HUES48 (cell line): ENCODE measurements at regions not wholly inside any gene's neighbourhood (a gene's known extent, or its start where the extent isn't known, plus 50 kb on each side); places are given as distances from the start of the nearest gene placed in this dataset.

Experiments
- H3K27ac ChIP-seq: one replicate; pipeline ENCODE4 v1.7.0; 2013; ENCODE audit warnings: low read depth, low read length, inconsistent platforms
- H3K27me3 ChIP-seq: 2 replicates; pipeline ENCODE4 v1.6.1; 2013; ENCODE audit warnings: mild to moderate bottlenecking, low read length; ENCODE audit not compliant: control insufficient read depth, insufficient read depth
- H3K36me3 ChIP-seq: 2 replicates; pipeline ENCODE4 v1.6.1; 2013; ENCODE audit warnings: low read length; ENCODE audit not compliant: control insufficient read depth, insufficient read depth
- H3K4me1 ChIP-seq: 2 replicates; pipeline ENCODE4 v1.6.1; 2013; ENCODE audit warnings: mild to moderate bottlenecking, low read length; ENCODE audit not compliant: control insufficient read depth, insufficient read depth
- H3K4me3 ChIP-seq: 2 replicates; pipeline ENCODE4 v1.5.1; 2013; ENCODE audit warnings: mild to moderate bottlenecking, low read depth, low read length
- H3K9ac ChIP-seq: 2 replicates; pipeline ENCODE4 v1.6.1; 2013; ENCODE audit warnings: mild to moderate bottlenecking, low read depth, low read length, moderate library complexity
- H3K9me3 ChIP-seq: 2 replicates; pipeline ENCODE4 v1.6.1; 2013; ENCODE audit warnings: low read length; ENCODE audit not compliant: control insufficient read depth, insufficient read depth

DNA sequence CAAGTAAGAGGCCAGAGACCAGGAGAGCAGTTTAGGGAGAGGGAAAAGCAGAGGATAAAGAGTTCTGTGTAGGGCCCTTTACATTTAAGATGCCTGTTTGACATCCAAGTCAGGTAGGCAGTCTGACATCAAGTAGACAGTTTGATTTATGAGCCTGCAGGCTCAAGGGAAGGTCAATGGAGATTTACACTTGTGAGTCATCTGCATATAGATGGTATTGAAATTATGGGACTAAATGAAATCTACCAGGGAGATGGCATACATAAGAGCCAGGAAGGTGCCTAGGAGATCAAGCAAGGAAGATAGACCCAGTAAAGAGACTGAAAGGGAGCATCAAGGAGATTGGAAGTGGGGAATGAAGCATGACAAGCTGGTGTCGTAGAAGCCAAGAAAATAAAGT is 212.4 kb upstream of the PKDCC start:
- H3K36me3 ChIP-seq: no peaks in the 10 kb centered on the region

DNA sequence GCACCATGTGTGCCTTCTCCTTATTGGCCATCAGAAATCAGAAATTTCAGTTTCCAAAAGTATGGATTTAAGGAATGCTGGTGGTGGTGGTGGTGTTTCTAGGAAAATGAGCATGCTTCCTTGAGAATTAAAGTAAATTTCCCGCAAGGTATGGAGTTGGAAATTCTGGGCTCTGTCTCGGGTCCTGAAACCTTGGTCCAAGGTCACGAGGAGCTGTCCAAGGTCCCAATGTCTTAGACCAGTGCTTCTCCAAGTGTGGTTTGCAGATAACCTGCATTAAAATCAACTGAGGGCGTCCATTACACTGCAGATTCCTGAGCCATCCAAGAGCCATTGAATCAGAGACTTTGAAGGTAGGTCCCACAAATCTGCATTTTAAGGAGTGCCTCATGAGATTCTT is 210.9 kb upstream of the PKDCC start:
- Histone ChIP-seq H3K27ac (no peak overlapping the region), H3K9ac (no peak overlapping the region), H3K9me3 (no peaks in the 10 kb centered on the region), H3K27me3 (peaks cover 9% of the 10 kb centered on the region), H3K4me1 (peaks cover 6% of the 10 kb centered on the region; the same call in 1 of the 2 replicates), H3K36me3 (no peaks in the 10 kb centered on the region), H3K4me3 (no peak overlapping the region)

More for the DNA sequence above, 212.4 kb upstream of the PKDCC start:
- H3K4me3 ChIP-seq: no peak overlapping the region
- H3K27ac ChIP-seq: no peak overlapping the region
- peaks cover 4% of the 10 kb centered on the region; the same call in 1 of the 2 replicates for H3K27me3 ChIP-seq
- no peak overlapping the region for H3K9ac ChIP-seq
- no peaks in the 10 kb centered on the region for H3K9me3 ChIP-seq
- no peaks in the 10 kb centered on the region; the same call in 1 of the 2 replicates for H3K4me1 ChIP-seq

DNA sequence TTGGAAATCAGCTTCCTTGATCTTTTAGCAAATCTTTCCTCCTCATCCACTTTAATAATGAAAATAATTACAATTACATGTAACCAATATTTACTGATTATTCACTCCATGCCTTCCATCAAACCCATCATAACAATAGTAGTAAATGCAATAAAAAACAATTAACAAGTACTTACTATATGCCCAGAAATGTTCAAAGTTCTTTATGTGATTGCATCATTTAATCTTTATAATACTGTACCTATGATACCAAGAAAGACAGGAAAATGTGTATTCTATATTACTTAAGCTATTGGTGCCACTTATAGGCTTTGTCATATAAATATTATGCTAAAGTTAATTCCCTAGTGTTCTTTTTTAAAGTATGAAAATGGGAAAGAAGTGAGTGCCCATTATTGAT is 210.2 kb upstream of the PKDCC start:
- Histone ChIP-seq H3K9ac (no peak overlapping the region), H3K4me3 (no peak overlapping the region), H3K27me3 (peaks cover 15% of the 10 kb centered on the region), H3K27ac (no peak overlapping the region), H3K4me1 (peaks cover 6% of the 10 kb centered on the region; the same call in 1 of the 2 replicates), H3K36me3 (no peaks in the 10 kb centered on the region), H3K9me3 (no peaks in the 10 kb centered on the region)

DNA sequence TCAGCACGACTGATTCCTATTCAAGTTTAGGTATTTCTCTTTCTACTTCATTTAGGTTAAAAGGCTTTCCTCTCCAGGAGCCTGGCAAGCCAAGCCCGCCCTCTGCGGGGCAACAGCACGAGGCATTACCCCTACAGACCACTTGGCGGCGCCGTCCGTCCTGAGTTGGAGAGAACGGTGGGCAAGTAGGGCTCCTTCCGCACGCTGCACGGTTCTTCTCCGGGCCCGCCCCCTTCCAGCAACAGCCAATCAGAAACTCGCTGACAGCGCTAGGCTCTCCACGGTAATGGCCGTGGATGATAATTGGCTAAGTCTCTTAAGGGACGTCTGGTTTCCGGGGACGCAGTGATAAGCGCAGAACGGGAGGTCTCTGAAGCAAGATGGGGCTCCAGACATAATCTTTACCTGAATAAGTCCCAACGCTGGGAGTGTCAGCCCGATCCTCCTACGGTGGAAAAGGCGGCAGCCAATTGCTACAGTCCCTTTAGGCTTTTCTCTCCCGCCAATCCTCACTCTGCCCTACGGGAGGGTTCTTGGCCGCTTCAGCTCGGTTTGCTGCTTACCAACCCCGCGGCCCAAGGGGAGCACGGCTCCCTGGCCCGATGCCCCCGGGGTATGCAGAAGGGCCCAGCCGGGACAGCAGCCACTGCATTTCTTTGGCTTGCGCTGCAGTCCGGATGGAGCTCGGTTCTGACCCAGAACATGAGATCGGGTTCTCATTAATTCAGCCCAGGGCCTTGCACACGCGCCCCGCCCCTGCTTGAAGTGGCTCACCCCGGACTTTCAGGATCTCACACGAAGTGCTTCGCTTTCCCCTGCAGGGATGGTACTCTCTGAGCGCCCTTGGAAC is 206.9 kb upstream of the PKDCC start:
- Histone ChIP-seq H3K27me3 (peaks cover 30% of the 10 kb centered on the region), H3K36me3 (no peaks in the 10 kb centered on the region), H3K4me3 (peak overlapping the region; percentile 90), H3K9me3 (no peaks in the 10 kb centered on the region), H3K27ac (peak overlapping the region; percentile 67), H3K4me1 (peaks cover 6% of the 10 kb centered on the region; the same call in 1 of the 2 replicates), H3K9ac (peak overlapping the region; percentile 58)

GRCh38 chr2:41846962-41847361 is 200.9 kb upstream of the PKDCC start:
- Histone ChIP-seq H3K27ac (no peak overlapping the region), H3K27me3 (peaks cover 21% of the 10 kb centered on the region), H3K4me3 (no peak overlapping the region), H3K9me3 (no peaks in the 10 kb centered on the region), H3K36me3 (no peaks in the 10 kb centered on the region), H3K9ac (no peak overlapping the region), H3K4me1 (no peaks in the 10 kb centered on the region)

DNA sequence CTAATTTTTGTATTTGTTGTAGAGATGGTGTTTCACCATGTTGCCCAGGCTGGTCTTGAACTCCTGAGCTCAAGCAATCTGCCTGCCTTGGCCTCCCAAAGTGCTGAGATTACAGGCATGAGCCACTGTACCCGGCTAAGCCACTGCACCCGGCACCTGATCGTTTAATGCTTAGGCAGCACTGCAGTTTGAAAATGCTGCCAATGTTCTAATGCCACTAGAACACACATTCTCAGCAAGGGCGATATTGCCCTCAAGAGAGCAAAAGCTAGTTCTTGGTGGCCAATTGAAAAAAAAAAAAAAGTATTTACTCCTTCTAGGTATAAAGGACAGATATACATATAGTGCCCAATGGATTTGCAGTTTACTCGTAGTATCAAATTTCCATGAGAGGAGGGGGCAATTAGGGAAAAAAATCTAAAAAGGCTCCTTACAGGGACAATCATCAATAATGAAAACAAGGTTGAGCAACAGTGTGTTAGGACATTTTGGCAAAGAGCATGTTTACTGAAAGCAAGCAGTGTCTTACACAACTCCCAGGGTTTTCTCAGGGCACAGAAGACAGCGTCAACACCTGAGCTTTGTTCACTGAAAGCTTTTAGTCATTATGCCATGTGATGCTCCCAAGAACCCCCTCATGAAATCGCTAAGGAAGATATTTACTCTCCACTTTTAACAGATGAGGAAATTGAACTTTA is 199.9 kb upstream of the PKDCC start:
- Histone ChIP-seq H3K4me1 (no peaks in the 10 kb centered on the region), H3K27me3 (peaks cover 13% of the 10 kb centered on the region), H3K9ac (no peak overlapping the region)

DNA sequence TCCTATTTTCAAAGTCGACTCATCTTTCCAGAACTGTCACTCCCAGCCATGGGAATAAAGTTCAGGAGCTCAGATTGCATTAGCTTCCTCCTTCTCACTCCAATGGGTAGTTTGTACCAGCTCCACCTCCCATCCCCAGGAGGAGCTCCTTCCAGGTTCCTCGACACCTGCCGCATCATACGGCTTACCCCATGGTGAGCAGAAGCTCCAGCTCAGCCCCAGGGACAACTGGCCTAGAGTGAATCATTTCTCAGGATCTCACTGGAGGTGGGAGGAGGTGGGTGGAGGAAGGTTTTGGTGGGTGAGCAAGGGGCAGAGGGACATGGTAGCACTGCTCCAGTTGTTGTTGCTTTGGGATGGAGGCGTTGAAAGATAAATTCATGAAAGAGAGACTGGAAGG is 196.3 kb upstream of the PKDCC start:
- H3K27ac ChIP-seq: no peak overlapping the region
- H3K9ac ChIP-seq: no peak overlapping the region
- H3K9me3 ChIP-seq: no peaks in the 10 kb centered on the region
- no peaks in the 10 kb centered on the region for H3K4me1 ChIP-seq
- no peaks in the 10 kb centered on the region for H3K36me3 ChIP-seq
- no peak overlapping the region for H3K4me3 ChIP-seq
- H3K27me3 ChIP-seq: no peaks in the 10 kb centered on the region

More for the DNA sequence above, 199.9 kb upstream of the PKDCC start:
- H3K27ac ChIP-seq: no peak overlapping the region
- no peaks in the 10 kb centered on the region for H3K9me3 ChIP-seq
- H3K36me3 ChIP-seq: no peaks in the 10 kb centered on the region
- H3K4me3 ChIP-seq: no peak overlapping the region

DNA sequence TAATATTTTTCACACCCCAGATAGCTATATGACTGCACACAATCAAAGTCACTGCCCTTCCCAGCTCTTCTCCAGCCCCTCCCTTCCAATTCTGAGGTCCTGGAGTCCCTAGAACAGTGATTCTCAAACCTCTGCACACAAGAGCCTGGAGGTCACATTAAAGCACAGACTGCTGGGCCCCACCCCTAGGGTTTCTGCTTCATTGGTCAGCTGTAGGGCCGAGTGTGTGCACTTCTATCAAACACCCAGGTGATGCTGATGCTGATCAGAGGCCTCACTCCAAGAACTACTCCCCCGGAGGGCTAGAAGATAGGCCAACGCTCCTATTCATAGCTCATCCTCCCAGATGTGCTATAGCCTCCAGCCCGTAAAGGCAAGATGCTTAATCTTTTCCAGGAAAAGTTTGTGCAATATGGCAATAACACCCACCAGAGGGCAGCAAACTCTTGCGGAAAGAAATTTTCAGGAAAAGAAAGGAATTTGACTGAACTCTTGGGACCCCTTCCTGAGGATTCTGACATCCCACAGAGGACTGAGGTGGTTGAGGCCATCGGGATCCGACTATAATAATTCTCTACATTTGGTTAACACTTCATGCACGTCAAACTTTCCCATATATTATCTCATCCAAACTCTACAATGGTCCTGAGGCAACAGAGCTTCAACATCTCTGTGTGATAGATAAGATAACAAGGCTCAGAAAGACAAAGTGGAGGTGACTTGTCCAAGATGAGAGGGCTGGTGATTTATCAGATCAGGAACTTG is 194.2 kb upstream of the PKDCC start:
- no peaks in the 10 kb centered on the region for H3K4me1 ChIP-seq
- H3K9me3 ChIP-seq: no peaks in the 10 kb centered on the region

DNA sequence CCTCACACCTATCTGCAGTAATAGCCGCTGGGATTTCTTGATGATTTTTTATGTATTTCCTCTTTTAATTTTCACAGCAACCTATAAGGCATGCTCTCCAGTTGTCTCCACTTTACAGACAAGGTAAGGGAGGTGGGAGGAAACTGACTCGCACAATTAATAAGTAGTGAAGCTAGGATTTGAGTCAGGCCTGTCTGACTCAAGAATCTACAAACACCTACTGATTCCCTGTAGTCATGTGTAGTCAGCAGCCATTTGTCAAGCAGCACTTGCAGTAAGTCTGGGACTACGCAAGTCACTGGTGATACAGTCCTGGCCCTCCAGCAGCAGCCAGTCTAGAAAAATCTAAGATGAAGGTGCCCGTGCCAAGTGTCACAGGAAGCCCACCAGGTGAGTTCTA is 193.6 kb upstream of the PKDCC start:
- Histone ChIP-seq H3K4me3 (no peak overlapping the region), H3K27me3 (no peaks in the 10 kb centered on the region), H3K4me1 (0 out of 2 replicates have a peak, but pooled peaks cover 3% of the 10 kb centered on the region), H3K36me3 (no peaks in the 10 kb centered on the region), H3K9me3 (no peaks in the 10 kb centered on the region), H3K27ac (no peak overlapping the region), H3K9ac (no peak overlapping the region)

More for the DNA sequence above, 194.2 kb upstream of the PKDCC start:
- no peak overlapping the region for H3K9ac ChIP-seq
- no peaks in the 10 kb centered on the region for H3K36me3 ChIP-seq
- H3K4me3 ChIP-seq: no peak overlapping the region
- no peak overlapping the region for H3K27ac ChIP-seq
- no peaks in the 10 kb centered on the region for H3K27me3 ChIP-seq

GRCh38 chr2:41856946-41857345 is 190.9 kb upstream of the PKDCC start:
- no peak overlapping the region for H3K27ac ChIP-seq
- peaks cover 4% of the 10 kb centered on the region; the same call in 1 of the 2 replicates for H3K4me1 ChIP-seq
- no peaks in the 10 kb centered on the region for H3K36me3 ChIP-seq
- H3K27me3 ChIP-seq: no peaks in the 10 kb centered on the region
- H3K4me3 ChIP-seq: no peak overlapping the region
- no peaks in the 10 kb centered on the region for H3K9me3 ChIP-seq
- H3K9ac ChIP-seq: no peak overlapping the region
